ENCODE measurements at regions not wholly inside any gene's neighbourhood (a gene's known extent, or its start where the extent isn't known, plus 50 kb on each side); places are given as distances from the start of the nearest gene placed in this dataset.

GRCh38 chr2:106956416-106956815 is 70.4 kb upstream of the ST6GAL2 start:
- Histone ChIP-seq H3K27me3 (no peaks in the 10 kb centered on the region), H3K4me3 (no peak overlapping the region), H2AFZ (no peak overlapping the region), H3K4me2 (peak overlapping the region; percentile 55), H3K36me3 (replicated peaks; ENCODE audit: insufficient read depth, low read depth) (no peaks in the 10 kb centered on the region), H3K27ac (peak overlapping the region; percentile 82), H3K9me3 (ENCODE audit: low read depth) (no peaks in the 10 kb centered on the region), H4K20me1 (ENCODE audit: insufficient read depth, poor library complexity, severe bottlenecking) (no peaks in the 10 kb centered on the region), H3K9me2 (replicated peaks; ENCODE audit: insufficient read depth) (no peaks in the 10 kb centered on the region), H3K79me2 (no peaks in the 10 kb centered on the region), H3K4me1 (ENCODE audit: insufficient read depth) (no peaks in the 10 kb centered on the region)
- WGBS (ENCODE audit: low lambda C conversion rate, missing lambda C conversion rate) = 52% methylated on average over 7 of the region's 7 CpGs
- no peak for TF ChIP-seq EZH2 (IDR thresholded peaks at IDR 0.05; ENCODE audit: borderline replicate concordance)
- no peak for TF ChIP-seq CTCF (IDR thresholded peaks at IDR 0.05; ENCODE audit: poor library complexity)
- TF ChIP-seq EZH2phosphoT487 (IDR thresholded peaks at IDR 0.05; ENCODE audit: low read depth, severe bottlenecking, unreplicated experiment) = no peak
- DNase-seq (ENCODE audit: low spot score) = peak; percentile 28

DNA sequence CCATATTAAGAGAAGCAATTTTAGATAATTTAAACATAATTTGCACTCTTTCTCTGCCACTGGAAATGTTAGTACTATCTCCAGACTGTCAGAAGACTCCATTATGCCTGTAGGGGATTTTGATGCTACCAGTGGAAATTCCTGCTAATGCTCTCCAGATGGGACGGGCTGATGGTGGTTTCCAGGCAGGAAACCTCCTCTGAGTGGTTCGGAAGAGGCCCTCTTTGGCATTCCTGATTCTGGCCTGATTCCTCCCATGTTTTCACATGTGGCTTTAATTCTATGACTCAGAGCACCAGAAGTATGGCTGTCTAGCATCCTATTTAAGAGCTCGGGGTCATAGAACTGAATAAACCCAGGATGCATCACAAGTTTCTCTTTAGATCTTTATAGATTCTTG is 70.9 kb upstream of the ST6GAL2 start:
- Histone ChIP-seq H3K4me1 (ENCODE audit: insufficient read depth) (no peaks in the 10 kb centered on the region), H3K79me2 (no peaks in the 10 kb centered on the region), H3K9me3 (ENCODE audit: low read depth) (no peaks in the 10 kb centered on the region), H3K36me3 (replicated peaks; ENCODE audit: insufficient read depth, low read depth) (no peaks in the 10 kb centered on the region), H3K9me2 (replicated peaks; ENCODE audit: insufficient read depth) (no peaks in the 10 kb centered on the region), H2AFZ (no peak overlapping the region), H3K4me2 (peak overlapping the region; percentile 55), H3K27ac (peak overlapping the region; percentile 82), H3K4me3 (no peak overlapping the region), H3K27me3 (no peaks in the 10 kb centered on the region), H4K20me1 (ENCODE audit: insufficient read depth, poor library complexity, severe bottlenecking) (no peaks in the 10 kb centered on the region)
- 33% methylated on average over 3 of the region's 3 CpGs for WGBS (ENCODE audit: low lambda C conversion rate, missing lambda C conversion rate)
- TF ChIP-seq EZH2phosphoT487 (IDR thresholded peaks at IDR 0.05; ENCODE audit: low read depth, severe bottlenecking, unreplicated experiment) (no peak), CTCF (IDR thresholded peaks at IDR 0.05; ENCODE audit: poor library complexity) (no peak)
- peak; percentile 81 for DNase-seq (ENCODE audit: low spot score)

DNA sequence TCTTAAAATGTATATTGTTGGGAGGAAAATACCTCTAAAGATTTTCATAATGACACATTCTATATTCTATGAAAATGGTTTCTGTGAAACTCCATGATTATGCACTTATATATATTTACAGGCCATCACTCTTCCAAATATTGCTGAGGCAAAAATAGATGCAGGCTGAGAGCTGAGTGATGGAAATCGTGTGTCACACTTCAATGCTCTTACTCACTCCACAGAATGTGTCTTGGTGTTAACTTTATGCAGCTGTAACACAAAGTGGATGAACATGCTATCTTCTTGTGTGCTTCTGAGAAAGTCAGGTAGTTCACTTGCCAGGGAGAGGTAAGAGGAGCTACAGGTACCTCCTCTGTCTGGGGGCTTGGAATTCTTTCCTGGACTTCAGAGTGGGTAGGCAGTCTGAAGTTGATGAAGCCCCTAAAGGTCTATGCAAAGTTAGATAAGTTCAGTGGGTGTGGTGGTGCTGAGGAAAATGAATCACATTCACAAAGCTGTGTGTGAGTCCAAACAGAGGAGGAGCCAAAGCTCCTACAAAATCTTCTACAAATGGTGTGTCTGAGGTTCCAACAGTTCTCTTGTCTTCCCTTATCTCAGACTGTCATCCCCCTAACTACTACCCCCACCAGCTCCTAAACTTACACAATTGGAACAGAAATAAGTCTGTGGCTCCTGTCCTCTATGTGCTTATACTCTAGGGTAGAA is 74.2 kb upstream of the ST6GAL2 start:
- Histone ChIP-seq H3K4me3 (no peak overlapping the region), H3K4me1 (ENCODE audit: insufficient read depth) (no peaks in the 10 kb centered on the region), H3K9me3 (ENCODE audit: low read depth) (no peaks in the 10 kb centered on the region), H3K4me2 (no peak overlapping the region), H3K27ac (no peak overlapping the region), H4K20me1 (ENCODE audit: insufficient read depth, poor library complexity, severe bottlenecking) (no peaks in the 10 kb centered on the region), H3K9me2 (replicated peaks; ENCODE audit: insufficient read depth) (no peaks in the 10 kb centered on the region), H3K36me3 (replicated peaks; ENCODE audit: insufficient read depth, low read depth) (no peaks in the 10 kb centered on the region), H2AFZ (no peak overlapping the region), H3K79me2 (no peaks in the 10 kb centered on the region), H3K27me3 (no peaks in the 10 kb centered on the region)
- 85% methylated on average over 1 of the region's 1 CpG for WGBS (ENCODE audit: low lambda C conversion rate, missing lambda C conversion rate)
- TF ChIP-seq CTCF (IDR thresholded peaks at IDR 0.05; ENCODE audit: poor library complexity) (no peak), EZH2phosphoT487 (IDR thresholded peaks at IDR 0.05; ENCODE audit: low read depth, severe bottlenecking, unreplicated experiment) (no peak), EZH2 (IDR thresholded peaks at IDR 0.05; ENCODE audit: borderline replicate concordance) (no peak)
- DNase-seq (ENCODE audit: low spot score) = no peak

All from hepatocyte (in vitro differentiated cells).